DOHH2 (cell line): ENCODE measurements at regions not wholly inside any gene's neighbourhood (a gene's known extent, or its start where the extent isn't known, plus 50 kb on each side); places are given as distances from the start of the nearest gene placed in this dataset.

Experiments used
- H3F3A ChIP-seq: fragments of 200-600 bp; sonication (generic), shearing (Covaris generic); 2 replicates; pipeline ENCODE4 v1.6.0; 2016; ENCODE audit warnings: antibody characterized with exemption, mild to moderate bottlenecking; ENCODE audit not compliant: control insufficient read depth, insufficient read depth
- H3K27ac ChIP-seq: fragments of 200-600 bp; sonication (generic); 2 replicates; pipeline ENCODE4 v1.5.1; 2014; ENCODE audit warnings: low read depth, mild to moderate bottlenecking, low read length, moderate library complexity
- H3K27me3 ChIP-seq: fragments of 200-600 bp; sonication (generic); 2 replicates; pipeline ENCODE4 v1.6.1; 2014; ENCODE audit warnings: mild to moderate bottlenecking, low read length, mixed read lengths; ENCODE audit not compliant: control insufficient read depth
- H3K36me3 ChIP-seq: fragments of 200-600 bp; sonication (generic); 2 replicates; pipeline ENCODE4 v1.6.1; 2014; ENCODE audit warnings: mild to moderate bottlenecking, low read length, moderate library complexity, mixed read lengths; ENCODE audit not compliant: control insufficient read depth
- H3K4me1 ChIP-seq: fragments of 200-600 bp; sonication (generic); 2 replicates; pipeline ENCODE4 v1.6.1; 2014; ENCODE audit warnings: mild to moderate bottlenecking, low read length, mixed read lengths; ENCODE audit not compliant: control insufficient read depth
- H3K4me2 ChIP-seq: fragments of 200-600 bp; sonication (generic); 2 replicates; pipeline ENCODE4 v1.6.0; 2014; ENCODE audit warnings: mild to moderate bottlenecking, low read length, moderate library complexity
- H3K4me3 ChIP-seq: fragments of 200-600 bp; sonication (generic); 2 replicates; pipeline ENCODE4 v1.5.1; 2014; ENCODE audit warnings: mild to moderate bottlenecking, low read length, mixed read lengths
- H3K79me2 ChIP-seq: fragments of 200-600 bp; sonication (generic); 2 replicates; pipeline ENCODE4 v1.6.1; 2014; ENCODE audit warnings: mild to moderate bottlenecking, low read length, mixed read lengths; ENCODE audit not compliant: control insufficient read depth
- H3K9me2 ChIP-seq: fragments of 200-600 bp; sonication (generic); replicated peaks from 2 replicates; pipeline ENCODE4 v1.6.1; 2014; ENCODE audit warnings: mild to moderate bottlenecking, low read length, mixed read lengths; ENCODE audit not compliant: control insufficient read depth
- H3K9me3 ChIP-seq: fragments of 200-600 bp; sonication (generic); 2 replicates; pipeline ENCODE4 v1.6.1; 2014; ENCODE audit warnings: antibody characterized with exemption, low read length, mixed read lengths; ENCODE audit not compliant: control insufficient read depth, insufficient read depth
- H4K20me1 ChIP-seq: fragments of 200-600 bp; sonication (generic); 2 replicates; pipeline ENCODE4 v1.6.0; 2014; ENCODE audit warnings: low read depth, mild to moderate bottlenecking, antibody characterized with exemption, low read length, moderate library complexity; ENCODE audit not compliant: control insufficient read depth, insufficient read depth
- CTCF ChIP-seq: fragments of 200-600 bp; sonication (generic); IDR thresholded peaks from one replicate; pipeline ENCODE4 v1.5.1; 2014; ENCODE audit warnings: antibody characterized with exemption, mild to moderate bottlenecking, low read depth, low read length; ENCODE audit not compliant: poor library complexity, severe bottlenecking
- EZH2phosphoT487 ChIP-seq: fragments of 200-600 bp; sonication (generic); IDR thresholded peaks from 2 replicates; pipeline ENCODE4 v1.6.1; 2017; ENCODE audit warnings: borderline replicate concordance, mild to moderate bottlenecking, antibody characterized with exemption, low read length, moderate library complexity, mixed read lengths

DNA sequence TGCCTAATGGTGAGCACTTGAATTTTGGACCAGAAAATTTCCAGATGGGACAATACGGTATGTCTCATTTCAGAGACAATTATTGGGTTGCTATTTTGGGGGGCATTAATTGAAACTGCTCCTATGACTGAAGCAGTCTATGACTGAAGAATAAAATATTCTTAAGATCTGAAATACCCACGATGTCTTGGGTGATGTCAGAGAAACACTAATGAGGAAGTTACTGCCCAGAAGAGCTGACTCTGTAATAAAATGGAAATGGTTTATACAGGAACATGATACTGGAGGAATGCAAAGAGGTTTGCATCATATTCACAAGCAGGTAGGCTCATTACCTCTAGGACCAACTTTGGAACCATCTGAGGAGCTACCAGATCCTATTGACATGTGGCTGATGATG, 68.7 kb downstream of the IL12A start:
- H3K36me3 ChIP-seq, result no peaks in the 10 kb centered on the region
- H3K79me2 ChIP-seq, result no peaks in the 10 kb centered on the region
- no peak overlapping the region for H3K27ac ChIP-seq
- peaks cover 8% of the 10 kb centered on the region for H3K4me1 ChIP-seq
- H3K9me3 ChIP-seq, result no peaks in the 10 kb centered on the region
- no peaks in the 10 kb centered on the region for H3K9me2 ChIP-seq
- H3F3A ChIP-seq, result no peaks in the 10 kb centered on the region
- H3K4me2 ChIP-seq, result no peak overlapping the region
- TF ChIP-seq EZH2phosphoT487 (no peak), CTCF (no peak)
- no peaks in the 10 kb centered on the region for H4K20me1 ChIP-seq
- no peak overlapping the region for H3K4me3 ChIP-seq
- H3K27me3 ChIP-seq, result no peaks in the 10 kb centered on the region

GRCh38 chr3:160060409-160061027, 71.9 kb downstream of the IL12A start:
- Histone ChIP-seq H3K9me2 (no peaks in the 10 kb centered on the region), H3F3A (no peaks in the 10 kb centered on the region), H3K9me3 (no peaks in the 10 kb centered on the region), H3K4me1 (peaks cover 8% of the 10 kb centered on the region), H3K4me2 (no peak overlapping the region), H3K79me2 (no peaks in the 10 kb centered on the region), H3K4me3 (no peak overlapping the region), H3K36me3 (no peaks in the 10 kb centered on the region), H3K27me3 (no peaks in the 10 kb centered on the region), H3K27ac (no peak overlapping the region), H4K20me1 (no peaks in the 10 kb centered on the region)
- TF ChIP-seq CTCF, result no peak
- no peak for TF ChIP-seq EZH2phosphoT487

GRCh38 chr3:160061525-160061924, 72.9 kb downstream of the IL12A start:
- H3K4me2 ChIP-seq, result no peak overlapping the region
- no peaks in the 10 kb centered on the region for H4K20me1 ChIP-seq
- no peaks in the 10 kb centered on the region for H3K36me3 ChIP-seq
- H3K27me3 ChIP-seq, result no peaks in the 10 kb centered on the region
- no peaks in the 10 kb centered on the region for H3F3A ChIP-seq
- H3K79me2 ChIP-seq, result no peaks in the 10 kb centered on the region
- no peak overlapping the region for H3K27ac ChIP-seq
- H3K9me2 ChIP-seq, result no peaks in the 10 kb centered on the region
- TF ChIP-seq EZH2phosphoT487 (no peak), CTCF (no peak)
- no peaks in the 10 kb centered on the region for H3K9me3 ChIP-seq
- peaks cover 8% of the 10 kb centered on the region for H3K4me1 ChIP-seq
- H3K4me3 ChIP-seq, result no peak overlapping the region

- H3K79me2 ChIP-seq, result no peaks in the 10 kb centered on the region
- TF ChIP-seq EZH2phosphoT487 (no peak), CTCF (no peak)
Observed at GRCh38 chr3:160065282-160065681, 76.6 kb downstream of the IL12A start.

More at GRCh38 chr3:160065282-160065681, 76.6 kb downstream of the IL12A start:
- Histone ChIP-seq H3K4me2 (no peak overlapping the region), H3K4me3 (no peak overlapping the region), H3K27me3 (no peaks in the 10 kb centered on the region), H4K20me1 (no peaks in the 10 kb centered on the region), H3K9me2 (no peaks in the 10 kb centered on the region), H3K9me3 (no peaks in the 10 kb centered on the region), H3K4me1 (no peaks in the 10 kb centered on the region), H3K36me3 (no peaks in the 10 kb centered on the region), H3F3A (no peaks in the 10 kb centered on the region), H3K27ac (no peak overlapping the region)
